HL-60 (cell line): ENCODE measurements at regions not wholly inside any gene's neighbourhood (a gene's known extent, or its start where the extent isn't known, plus 50 kb on each side); places are given as distances from the start of the nearest gene placed in this dataset.

Experiments
- DNase-seq, 2 experiments: peaks; one replicate each; pipeline ENCODE4 v3.0.0-alpha.2; 2010 to 2020; ENCODE audit warnings: low read depth in 1 of 2, low spot score in 1 of 2
- H3K27ac ChIP-seq: fragments of 250-450 bp; sonication (Bioruptor Pico); replicated peaks from 2 replicates; pipeline ENCODE4 v1.5.1; 2020; ENCODE audit warnings: mild to moderate bottlenecking, moderate library complexity
- H3K27me3 ChIP-seq: fragments of 250-450 bp; sonication (Bioruptor Pico); 2 replicates; pipeline ENCODE4 v1.5.1; 2021; ENCODE audit warnings: mild to moderate bottlenecking, moderate library complexity; ENCODE audit not compliant: insufficient read depth, poor library complexity, severe bottlenecking
- H3K4me3 ChIP-seq: replicated peaks from 2 replicates; pipeline ENCODE4 v1.5.1; 2011; ENCODE audit warnings: mild to moderate bottlenecking, control low read depth, low read length; ENCODE audit not compliant: insufficient read depth
- GABPA ChIP-seq: IDR thresholded peaks from 2 replicates; pipeline ENCODE4 v1.6.1; 2012; ENCODE audit warnings: low read depth
- POLR2AphosphoS5 ChIP-seq: IDR thresholded peaks from 2 replicates; pipeline ENCODE4 v1.6.1; 2012; ENCODE audit warnings: low read depth
- SPI1 ChIP-seq: IDR thresholded peaks from 2 replicates; pipeline ENCODE4 v1.6.1; 2012; ENCODE audit warnings: low read depth, mild to moderate bottlenecking, borderline replicate concordance
- TF ChIP-seq, protein P1 (sequence below): IDR thresholded peaks from 2 replicates; pipeline ENCODE4 v1.6.1; 2012; ENCODE audit warnings: low read depth; ENCODE audit not compliant: insufficient replicate concordance
- TF ChIP-seq, protein P2 (sequence below): IDR thresholded peaks from one replicate; pipeline ENCODE4 v1.5.1; 2011; ENCODE audit warnings: low read length, control low read depth, inconsistent platforms; ENCODE audit not compliant: insufficient read depth

DNA sequence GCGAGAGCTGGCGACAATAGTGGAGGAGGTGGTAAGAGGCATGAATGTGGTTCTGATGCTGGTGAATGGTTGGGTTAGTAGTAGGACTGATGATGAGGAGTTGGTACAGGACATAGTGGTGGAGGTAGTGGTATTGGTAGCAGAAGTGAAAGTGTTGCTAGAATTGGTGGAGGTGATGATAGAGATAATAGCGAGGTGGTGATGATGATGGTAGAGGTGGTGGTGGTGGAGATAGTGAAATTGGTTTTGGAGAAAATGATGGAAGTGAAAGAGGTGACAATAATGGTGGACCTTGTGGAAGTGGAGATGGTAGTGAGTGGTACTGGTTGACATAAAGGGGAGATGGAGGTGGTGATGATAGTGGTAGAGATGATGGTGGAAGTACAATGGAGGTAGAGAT is 360.2 kb upstream of the JAG1 start:
- Histone ChIP-seq H3K27me3 (no peaks in the 10 kb centered on the region), H3K27ac (no peak overlapping the region), H3K4me3 (no peak overlapping the region)
- TF ChIP-seq GABPA (no peak), SPI1 (no peak), POLR2AphosphoS5 (no peak)
- TF ChIP-seq, protein P1, sequence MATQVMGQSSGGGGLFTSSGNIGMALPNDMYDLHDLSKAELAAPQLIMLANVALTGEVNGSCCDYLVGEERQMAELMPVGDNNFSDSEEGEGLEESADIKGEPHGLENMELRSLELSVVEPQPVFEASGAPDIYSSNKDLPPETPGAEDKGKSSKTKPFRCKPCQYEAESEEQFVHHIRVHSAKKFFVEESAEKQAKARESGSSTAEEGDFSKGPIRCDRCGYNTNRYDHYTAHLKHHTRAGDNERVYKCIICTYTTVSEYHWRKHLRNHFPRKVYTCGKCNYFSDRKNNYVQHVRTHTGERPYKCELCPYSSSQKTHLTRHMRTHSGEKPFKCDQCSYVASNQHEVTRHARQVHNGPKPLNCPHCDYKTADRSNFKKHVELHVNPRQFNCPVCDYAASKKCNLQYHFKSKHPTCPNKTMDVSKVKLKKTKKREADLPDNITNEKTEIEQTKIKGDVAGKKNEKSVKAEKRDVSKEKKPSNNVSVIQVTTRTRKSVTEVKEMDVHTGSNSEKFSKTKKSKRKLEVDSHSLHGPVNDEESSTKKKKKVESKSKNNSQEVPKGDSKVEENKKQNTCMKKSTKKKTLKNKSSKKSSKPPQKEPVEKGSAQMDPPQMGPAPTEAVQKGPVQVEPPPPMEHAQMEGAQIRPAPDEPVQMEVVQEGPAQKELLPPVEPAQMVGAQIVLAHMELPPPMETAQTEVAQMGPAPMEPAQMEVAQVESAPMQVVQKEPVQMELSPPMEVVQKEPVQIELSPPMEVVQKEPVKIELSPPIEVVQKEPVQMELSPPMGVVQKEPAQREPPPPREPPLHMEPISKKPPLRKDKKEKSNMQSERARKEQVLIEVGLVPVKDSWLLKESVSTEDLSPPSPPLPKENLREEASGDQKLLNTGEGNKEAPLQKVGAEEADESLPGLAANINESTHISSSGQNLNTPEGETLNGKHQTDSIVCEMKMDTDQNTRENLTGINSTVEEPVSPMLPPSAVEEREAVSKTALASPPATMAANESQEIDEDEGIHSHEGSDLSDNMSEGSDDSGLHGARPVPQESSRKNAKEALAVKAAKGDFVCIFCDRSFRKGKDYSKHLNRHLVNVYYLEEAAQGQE = no peak
- TF ChIP-seq, protein P2, sequence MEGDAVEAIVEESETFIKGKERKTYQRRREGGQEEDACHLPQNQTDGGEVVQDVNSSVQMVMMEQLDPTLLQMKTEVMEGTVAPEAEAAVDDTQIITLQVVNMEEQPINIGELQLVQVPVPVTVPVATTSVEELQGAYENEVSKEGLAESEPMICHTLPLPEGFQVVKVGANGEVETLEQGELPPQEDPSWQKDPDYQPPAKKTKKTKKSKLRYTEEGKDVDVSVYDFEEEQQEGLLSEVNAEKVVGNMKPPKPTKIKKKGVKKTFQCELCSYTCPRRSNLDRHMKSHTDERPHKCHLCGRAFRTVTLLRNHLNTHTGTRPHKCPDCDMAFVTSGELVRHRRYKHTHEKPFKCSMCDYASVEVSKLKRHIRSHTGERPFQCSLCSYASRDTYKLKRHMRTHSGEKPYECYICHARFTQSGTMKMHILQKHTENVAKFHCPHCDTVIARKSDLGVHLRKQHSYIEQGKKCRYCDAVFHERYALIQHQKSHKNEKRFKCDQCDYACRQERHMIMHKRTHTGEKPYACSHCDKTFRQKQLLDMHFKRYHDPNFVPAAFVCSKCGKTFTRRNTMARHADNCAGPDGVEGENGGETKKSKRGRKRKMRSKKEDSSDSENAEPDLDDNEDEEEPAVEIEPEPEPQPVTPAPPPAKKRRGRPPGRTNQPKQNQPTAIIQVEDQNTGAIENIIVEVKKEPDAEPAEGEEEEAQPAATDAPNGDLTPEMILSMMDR = no peak
- no peak for DNase-seq

DNA sequence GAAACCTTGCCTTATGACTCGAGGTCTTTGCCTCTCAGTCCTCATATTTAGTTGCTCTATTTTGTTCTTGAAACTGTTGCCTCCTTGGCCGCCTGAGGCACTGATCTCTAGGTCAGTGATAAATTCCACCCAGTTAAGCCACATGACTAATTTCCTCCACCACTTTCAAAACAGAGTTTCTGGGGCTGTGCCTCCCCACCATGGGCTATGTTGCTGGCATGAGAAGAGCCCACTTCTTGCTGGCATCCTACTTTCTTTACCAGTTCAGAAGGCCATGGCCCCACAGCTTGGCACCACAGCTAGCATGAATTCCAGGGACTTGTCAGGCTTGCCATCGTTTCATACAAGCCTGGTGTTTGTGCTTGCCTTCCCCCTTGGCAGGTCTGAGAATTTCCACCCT is 361.4 kb upstream of the JAG1 start:
- H3K4me3 ChIP-seq = no peak overlapping the region
- H3K27ac ChIP-seq = no peak overlapping the region
- no peaks in the 10 kb centered on the region for H3K27me3 ChIP-seq
- TF ChIP-seq, protein P1 = no peak
- no peak for TF ChIP-seq POLR2AphosphoS5
- no peak for TF ChIP-seq GABPA
- TF ChIP-seq, protein P2 = no peak
- no peak for TF ChIP-seq SPI1
- no peak for DNase-seq

DNA sequence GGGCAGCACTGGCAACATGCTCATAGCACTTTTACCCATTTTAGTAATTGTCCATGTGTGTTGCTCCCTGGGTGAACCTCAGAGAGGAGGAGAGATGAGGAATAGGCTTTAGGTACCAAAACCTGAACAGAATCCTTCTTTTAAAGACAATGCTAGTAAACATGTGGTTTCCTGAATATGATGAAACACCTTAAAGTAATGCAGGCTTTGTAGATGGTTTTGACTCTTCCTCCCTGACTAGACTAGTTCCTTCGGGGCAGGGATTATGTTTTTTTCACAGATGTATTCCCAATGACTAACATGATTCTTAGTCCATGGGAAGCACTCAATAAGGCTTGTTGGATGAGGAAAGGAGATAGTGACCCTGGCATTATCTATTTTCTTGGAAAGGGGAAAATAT is 367.6 kb upstream of the JAG1 start:
- TF ChIP-seq, protein P2 = no peak
- Histone ChIP-seq H3K27me3 (no peaks in the 10 kb centered on the region), H3K27ac (no peak overlapping the region), H3K4me3 (no peak overlapping the region)
- DNase-seq = no peak

DNA sequence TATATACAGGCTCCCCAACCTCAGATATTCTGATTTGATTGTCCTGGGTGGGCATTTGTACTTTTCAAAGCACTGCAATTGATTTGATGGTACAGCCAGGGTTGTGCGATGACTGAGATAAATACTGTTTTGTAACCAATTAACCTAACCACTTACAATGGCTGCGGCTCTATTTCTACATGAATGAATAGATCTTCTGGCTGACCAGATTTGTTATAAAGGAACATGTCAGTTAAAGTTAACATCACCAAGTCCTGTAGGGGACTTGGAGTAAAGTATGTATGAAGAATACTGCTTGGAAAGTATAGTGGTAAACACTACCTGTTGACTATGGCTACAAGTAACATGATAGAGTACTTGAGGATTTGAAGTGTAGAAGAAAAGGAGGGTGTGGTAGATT is 369.2 kb upstream of the JAG1 start:
- TF ChIP-seq, protein P1 = no peak
- no peak for TF ChIP-seq GABPA
- TF ChIP-seq SPI1 = no peak
- TF ChIP-seq, protein P2 = no peak
- TF ChIP-seq POLR2AphosphoS5 = no peak
- DNase-seq = no peak
- Histone ChIP-seq H3K4me3 (no peak overlapping the region), H3K27me3 (no peaks in the 10 kb centered on the region), H3K27ac (no peak overlapping the region)
